Memory B cell (primary cell): ENCODE measurements at regions not wholly inside any gene's neighbourhood (a gene's known extent, or its start where the extent isn't known, plus 50 kb on each side); places are given as distances from the start of the nearest gene placed in this dataset.
"Not testable (repeated sequence)": the region's sequence is repeated elsewhere in the genome, so short reads cannot be mapped to it uniquely, and the experiment has no call there.

Experiments used
- ATAC-seq: fragments of 150-1000 bp; cut with Tn5 transposase; 2 replicates; pipeline ENCODE4 v1.10.0; 2021; ENCODE audit warnings: low read depth, mild to moderate bottlenecking, moderate library complexity
- DNase-seq, 2 donors: peaks; one replicate each; pipeline ENCODE4 v3.0.0; 2022; ENCODE audit warnings: low spot score in 2 of 2
- H3K27ac Mint-ChIP-seq: one replicate; pipeline ENCODE4 v1.8.0; 2022; ENCODE audit warnings: mild to moderate bottlenecking, moderate library complexity, mixed read lengths
- H3K27me3 Mint-ChIP-seq: one replicate; pipeline ENCODE4 v1.8.0; 2022; ENCODE audit warnings: mixed read lengths
- H3K36me3 Mint-ChIP-seq: one replicate; pipeline ENCODE4 v1.8.0; 2022; ENCODE audit warnings: mild to moderate bottlenecking, mixed read lengths
- H3K4me1 Mint-ChIP-seq: one replicate; pipeline ENCODE4 v1.8.0; 2022; ENCODE audit warnings: mixed read lengths
- H3K4me3 Mint-ChIP-seq: one replicate; pipeline ENCODE4 v1.8.0; 2022; ENCODE audit warnings: mild to moderate bottlenecking, moderate library complexity, mixed read lengths
- H3K9me3 Mint-ChIP-seq: one replicate; pipeline ENCODE4 v1.8.0; 2022; ENCODE audit warnings: mixed read lengths

DNA sequence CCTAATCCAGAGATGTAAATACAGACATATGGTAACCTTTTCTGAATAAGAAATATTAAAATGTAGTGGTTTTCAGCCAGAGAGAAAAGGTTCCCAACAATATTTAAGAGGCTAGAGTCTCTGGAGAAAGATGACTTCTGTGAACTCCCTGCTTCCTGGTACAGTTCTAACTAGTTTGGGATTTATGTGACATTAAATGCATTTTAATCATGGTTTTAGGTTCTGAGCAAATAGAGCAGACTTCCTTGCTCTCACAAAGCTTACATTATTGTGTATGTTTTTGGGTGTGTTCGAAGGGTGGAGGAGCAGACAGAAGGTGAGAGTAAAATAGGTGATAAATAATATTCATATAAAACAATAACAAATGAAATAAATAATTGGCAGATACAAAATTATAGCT is 250.1 kb upstream of the LUZP2 start:
- H3K27me3 Mint-ChIP-seq = no peaks in the 10 kb centered on the region
- H3K36me3 Mint-ChIP-seq = no peaks in the 10 kb centered on the region
- DNase-seq = no peak

GRCh38 chr11:24247846-24248245 is 249.0 kb upstream of the LUZP2 start:
- Mint-ChIP-seq H3K9me3 (peaks cover 2% of the 10 kb centered on the region), H3K36me3 (no peaks in the 10 kb centered on the region), H3K27ac (no peak overlapping the region), H3K4me3 (no peak overlapping the region), H3K4me1 (no peaks in the 10 kb centered on the region), H3K27me3 (no peaks in the 10 kb centered on the region)
- ATAC-seq (no peak), DNase-seq (no peak)

More for the DNA sequence above, 250.1 kb upstream of the LUZP2 start:
- Mint-ChIP-seq H3K27ac (no peak overlapping the region), H3K4me3 (no peak overlapping the region), H3K9me3 (peaks cover 2% of the 10 kb centered on the region), H3K4me1 (no peaks in the 10 kb centered on the region)
- no peak for ATAC-seq

GRCh38 chr11:24249921-24250320 is 246.9 kb upstream of the LUZP2 start:
- Mint-ChIP-seq H3K9me3 (no peaks in the 10 kb centered on the region), H3K27ac (no peak overlapping the region), H3K36me3 (no peaks in the 10 kb centered on the region), H3K27me3 (no peaks in the 10 kb centered on the region), H3K4me1 (no peaks in the 10 kb centered on the region), H3K4me3 (no peak overlapping the region)
- no peak for DNase-seq
- ATAC-seq = no peak

DNA sequence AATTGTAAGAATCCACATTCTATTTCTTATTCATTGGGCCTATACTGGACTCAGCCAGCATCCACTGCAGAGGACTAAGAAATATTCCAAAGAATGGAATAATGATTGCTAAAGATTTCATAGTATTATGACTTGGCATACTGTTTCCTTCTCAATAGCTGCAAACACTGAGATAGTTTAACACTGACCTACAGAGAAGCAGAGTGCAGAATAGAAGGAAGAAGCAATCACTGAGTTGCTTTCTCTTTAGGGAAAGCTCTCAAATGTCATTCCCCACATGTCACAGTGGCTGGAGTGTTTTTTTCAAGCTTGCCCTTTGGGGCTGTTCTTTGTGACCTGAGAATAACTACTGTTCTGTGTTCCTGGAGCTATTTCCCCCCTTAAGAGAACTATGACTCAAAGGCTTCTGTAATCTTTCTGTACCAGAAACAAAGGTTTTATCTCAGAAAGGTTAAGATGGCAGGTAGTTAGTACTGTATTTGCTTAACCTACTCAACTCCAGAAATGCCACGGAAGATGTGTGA is 243.6 kb upstream of the LUZP2 start:
- Mint-ChIP-seq H3K9me3 (no peaks in the 10 kb centered on the region), H3K4me1 (no peaks in the 10 kb centered on the region), H3K27ac (no peak overlapping the region), H3K36me3 (no peaks in the 10 kb centered on the region), H3K4me3 (no peak overlapping the region), H3K27me3 (no peaks in the 10 kb centered on the region)
- DNase-seq (no peak), ATAC-seq (no peak)

DNA sequence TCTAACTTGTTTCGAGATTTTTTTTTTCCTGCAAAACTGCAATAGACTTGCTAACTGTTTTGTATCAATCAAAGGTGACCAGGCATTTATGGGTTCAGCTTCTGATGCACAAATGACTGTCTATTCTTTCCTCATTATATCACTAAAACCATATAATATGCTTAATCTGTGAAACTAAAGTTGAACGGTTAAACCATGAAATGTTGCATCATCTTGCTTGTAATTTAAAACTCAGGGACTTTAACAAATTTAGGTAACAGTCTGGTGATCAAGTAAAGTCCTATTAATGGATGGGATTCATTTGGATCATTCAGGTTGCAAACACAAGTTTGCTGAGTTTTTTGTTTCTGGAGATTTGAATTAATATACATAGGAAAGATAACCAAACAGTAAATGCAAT is 232.0 kb upstream of the LUZP2 start:
- no peaks in the 10 kb centered on the region for H3K27me3 Mint-ChIP-seq
- no peaks in the 10 kb centered on the region for H3K36me3 Mint-ChIP-seq
- H3K9me3 Mint-ChIP-seq = peaks cover 7% of the 10 kb centered on the region
- DNase-seq (no peak), ATAC-seq (no peak)
- H3K4me1 Mint-ChIP-seq = no peaks in the 10 kb centered on the region
- H3K27ac Mint-ChIP-seq = no peak overlapping the region
- no peak overlapping the region for H3K4me3 Mint-ChIP-seq

GRCh38 chr11:24267014-24267413 is 229.8 kb upstream of the LUZP2 start:
- no peak overlapping the region for H3K4me3 Mint-ChIP-seq
- no peaks in the 10 kb centered on the region for H3K4me1 Mint-ChIP-seq
- no peaks in the 10 kb centered on the region for H3K36me3 Mint-ChIP-seq
- H3K27ac Mint-ChIP-seq = no peak overlapping the region
- DNase-seq (no peak), ATAC-seq (no peak)
- H3K9me3 Mint-ChIP-seq = peaks cover 7% of the 10 kb centered on the region
- no peaks in the 10 kb centered on the region for H3K27me3 Mint-ChIP-seq

DNA sequence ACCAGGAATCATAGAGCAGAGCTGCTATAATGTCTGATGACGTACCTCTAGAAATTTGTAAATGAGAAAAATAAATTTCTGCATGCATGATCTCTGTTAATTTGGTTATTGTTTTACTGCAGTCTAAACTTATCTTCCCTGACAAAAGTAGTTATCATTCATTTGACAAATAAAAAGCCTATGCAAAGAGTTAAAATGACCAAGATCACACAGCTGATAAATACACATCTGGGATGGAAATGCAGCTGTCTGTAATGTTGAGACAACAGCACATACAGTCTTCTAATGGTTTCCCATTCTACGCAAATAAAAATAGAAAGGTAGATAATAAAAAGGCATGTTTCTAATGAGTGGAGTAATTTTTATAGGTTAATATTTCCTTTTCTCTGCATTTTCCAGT is 225.1 kb upstream of the LUZP2 start:
- no peak overlapping the region for H3K27ac Mint-ChIP-seq
- peaks cover 12% of the 10 kb centered on the region for H3K9me3 Mint-ChIP-seq
- H3K4me3 Mint-ChIP-seq = no peak overlapping the region
- no peaks in the 10 kb centered on the region for H3K4me1 Mint-ChIP-seq
- no peaks in the 10 kb centered on the region for H3K27me3 Mint-ChIP-seq
- DNase-seq = no peak
- no peak for ATAC-seq
- no peaks in the 10 kb centered on the region for H3K36me3 Mint-ChIP-seq

- H3K4me1 Mint-ChIP-seq, H3K36me3 Mint-ChIP-seq, H3K27ac Mint-ChIP-seq, H3K4me3 Mint-ChIP-seq, H3K27me3 Mint-ChIP-seq, DNase-seq, ATAC-seq, H3K9me3 Mint-ChIP-seq: not testable (repeated sequence)
Observed at GRCh38 chr11:24274214-24274781, 222.6 kb upstream of the LUZP2 start.

GRCh38 chr11:24286238-24286637 is 210.6 kb upstream of the LUZP2 start:
- no peak for ATAC-seq
- no peak overlapping the region for H3K4me3 Mint-ChIP-seq
- no peaks in the 10 kb centered on the region for H3K27me3 Mint-ChIP-seq
- no peaks in the 10 kb centered on the region for H3K4me1 Mint-ChIP-seq
- no peak overlapping the region for H3K27ac Mint-ChIP-seq
- H3K9me3 Mint-ChIP-seq = peaks cover 9% of the 10 kb centered on the region
- DNase-seq = no peak
- no peaks in the 10 kb centered on the region for H3K36me3 Mint-ChIP-seq

DNA sequence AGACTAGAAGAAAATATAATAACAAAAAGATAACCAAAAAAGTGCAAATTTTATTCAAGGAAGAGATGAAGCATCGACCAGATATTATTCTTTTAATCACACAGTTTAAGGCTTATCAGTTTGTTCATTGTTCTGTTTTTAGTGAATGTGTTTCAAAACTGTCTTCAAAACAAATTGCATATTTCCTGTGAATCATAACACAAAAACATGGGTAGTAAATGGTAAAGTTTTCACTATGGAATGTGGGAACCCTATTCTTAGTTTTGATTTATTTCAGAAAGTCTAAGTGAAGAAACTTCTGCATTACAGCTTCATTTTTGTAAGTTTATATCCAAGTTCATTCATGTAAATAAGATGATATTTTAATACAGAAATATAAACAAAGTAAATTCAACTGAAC is 207.6 kb upstream of the LUZP2 start:
- Mint-ChIP-seq H3K36me3 (no peaks in the 10 kb centered on the region), H3K4me3 (no peak overlapping the region), H3K9me3 (peaks cover 15% of the 10 kb centered on the region), H3K27ac (no peak overlapping the region), H3K27me3 (no peaks in the 10 kb centered on the region), H3K4me1 (no peaks in the 10 kb centered on the region)
- ATAC-seq (no peak), DNase-seq (no peak)

DNA sequence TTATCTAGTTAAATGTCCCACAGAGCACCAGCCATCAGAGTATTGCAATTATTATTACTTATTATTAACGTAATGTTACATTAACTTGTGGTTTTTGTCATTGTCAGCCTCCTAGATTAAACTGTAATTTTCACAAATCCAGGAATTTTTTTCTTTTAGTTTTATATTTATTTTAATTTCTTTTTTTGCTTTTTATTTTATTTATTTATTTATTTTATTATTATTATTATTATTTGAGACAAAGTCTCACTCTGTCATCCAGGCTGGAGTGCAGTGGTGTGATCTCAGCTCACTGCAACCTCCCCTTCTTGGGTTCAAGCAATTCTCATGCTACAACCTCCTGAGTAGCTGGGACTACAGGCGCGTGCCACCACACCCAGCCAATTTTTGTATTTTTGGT is 202.9 kb upstream of the LUZP2 start:
- Mint-ChIP-seq H3K9me3 (peaks cover 9% of the 10 kb centered on the region), H3K27me3 (no peaks in the 10 kb centered on the region), H3K27ac (no peak overlapping the region), H3K4me1 (no peaks in the 10 kb centered on the region), H3K36me3 (no peaks in the 10 kb centered on the region), H3K4me3 (no peak overlapping the region)
- DNase-seq (no peak), ATAC-seq (no peak)

DNA sequence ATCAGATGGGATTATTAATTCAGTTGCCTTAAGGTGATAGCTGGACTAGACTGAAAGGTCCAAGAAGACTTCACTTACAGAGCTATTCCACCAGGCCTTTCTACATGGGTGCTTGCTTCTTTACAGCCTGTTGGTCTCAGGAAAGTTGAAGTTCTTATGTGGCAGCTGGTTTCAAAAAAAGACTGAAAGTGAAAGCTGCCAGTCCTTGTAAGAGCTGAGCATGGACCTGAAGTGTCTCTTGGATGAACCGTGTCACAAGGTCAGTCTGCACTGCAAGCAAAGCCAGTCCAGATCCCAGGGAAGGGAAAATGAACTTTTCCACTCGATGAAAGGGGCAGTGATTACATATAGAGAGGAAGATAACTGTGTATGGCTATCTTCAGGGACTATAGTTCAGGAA is 201.5 kb upstream of the LUZP2 start:
- DNase-seq (no peak), ATAC-seq (no peak)
- H3K4me3 Mint-ChIP-seq = no peak overlapping the region
- H3K4me1 Mint-ChIP-seq = no peaks in the 10 kb centered on the region
- H3K27ac Mint-ChIP-seq = no peak overlapping the region
- H3K9me3 Mint-ChIP-seq = peaks cover 9% of the 10 kb centered on the region
- no peaks in the 10 kb centered on the region for H3K27me3 Mint-ChIP-seq
- H3K36me3 Mint-ChIP-seq = no peaks in the 10 kb centered on the region

GRCh38 chr11:24297461-24297860 is 199.4 kb upstream of the LUZP2 start:
- peaks cover 6% of the 10 kb centered on the region for H3K9me3 Mint-ChIP-seq
- DNase-seq (no peak), ATAC-seq (no peak)
- H3K27me3 Mint-ChIP-seq = no peaks in the 10 kb centered on the region
- no peak overlapping the region for H3K27ac Mint-ChIP-seq
- no peaks in the 10 kb centered on the region for H3K36me3 Mint-ChIP-seq
- no peak overlapping the region for H3K4me3 Mint-ChIP-seq
- no peaks in the 10 kb centered on the region for H3K4me1 Mint-ChIP-seq

DNA sequence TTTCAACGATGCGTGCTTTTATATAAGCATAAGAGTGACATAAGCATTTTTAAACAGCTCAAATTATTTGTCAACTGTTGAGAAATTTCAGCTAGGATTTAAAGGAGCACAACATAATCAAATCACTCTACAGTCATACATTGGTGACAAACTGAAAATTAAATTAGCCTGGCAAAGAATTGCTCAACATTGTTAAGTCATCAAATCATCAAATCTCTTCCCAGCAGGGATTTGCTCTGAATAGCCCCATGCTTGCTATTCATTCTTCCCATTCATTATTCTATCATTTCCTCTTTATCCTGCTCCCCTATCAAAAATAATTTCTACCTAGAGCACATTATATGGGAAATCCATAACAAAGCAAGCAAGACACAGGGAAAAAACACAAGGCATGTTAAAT is 198.7 kb upstream of the LUZP2 start:
- ATAC-seq (no peak), DNase-seq (no peak)
- H3K36me3 Mint-ChIP-seq = no peaks in the 10 kb centered on the region
- H3K4me1 Mint-ChIP-seq = no peaks in the 10 kb centered on the region
- no peak overlapping the region for H3K27ac Mint-ChIP-seq
- H3K27me3 Mint-ChIP-seq = no peaks in the 10 kb centered on the region
- no peak overlapping the region for H3K4me3 Mint-ChIP-seq
- peaks cover 3% of the 10 kb centered on the region for H3K9me3 Mint-ChIP-seq

- no peak for DNase-seq
- Mint-ChIP-seq H3K4me3 (no peak overlapping the region), H3K27ac (no peak overlapping the region), H3K27me3 (no peaks in the 10 kb centered on the region), H3K36me3 (no peaks in the 10 kb centered on the region), H3K9me3 (peaks cover 5% of the 10 kb centered on the region), H3K4me1 (no peaks in the 10 kb centered on the region)
- no peak for ATAC-seq
Observed at GRCh38 chr11:24311974-24312373, 184.9 kb upstream of the LUZP2 start.
